Progenitor cell of endocrine pancreas (in vitro differentiated cells): ENCODE measurements at regions not wholly inside any gene's neighbourhood (a gene's known extent, or its start where the extent isn't known, plus 50 kb on each side); places are given as distances from the start of the nearest gene placed in this dataset.

Experiments
- DNase-seq: peaks from one replicate; pipeline ENCODE4 v3.0.0; 2021; ENCODE audit warnings: low spot score; ENCODE audit not compliant: unreplicated experiment
- H3K27ac Mint-ChIP-seq: 2 replicates; pipeline ENCODE4 v1.8.0; 2021; ENCODE audit warnings: mild to moderate bottlenecking, moderate library complexity, mixed read lengths
- H3K27me3 Mint-ChIP-seq: 2 replicates; pipeline ENCODE4 v1.8.0; 2021; ENCODE audit warnings: mixed read lengths
- H3K36me3 Mint-ChIP-seq: 2 replicates; pipeline ENCODE4 v1.8.0; 2022; ENCODE audit warnings: mixed read lengths; ENCODE audit not compliant: insufficient read depth
- H3K4me1 Mint-ChIP-seq: 2 replicates; pipeline ENCODE4 v1.8.0; 2021; ENCODE audit warnings: low read depth, mixed read lengths
- H3K4me3 Mint-ChIP-seq: 2 replicates; pipeline ENCODE4 v1.8.0; 2021; ENCODE audit warnings: low read depth, mild to moderate bottlenecking, moderate library complexity, mixed read lengths
- H3K9me3 Mint-ChIP-seq: 2 replicates; pipeline ENCODE4 v1.8.0; 2021; ENCODE audit warnings: low read depth, mixed read lengths
- TF ChIP-seq, protein P1 (sequence below): fragments of 200-600 bp; sonication (generic); IDR thresholded peaks from one replicate; pipeline ENCODE4 v1.5.0; 2021; ENCODE audit warnings: antibody characterized with exemption, mild to moderate bottlenecking; ENCODE audit not compliant: unreplicated experiment

- Mint-ChIP-seq H3K27me3 (peaks cover 6% of the 10 kb centered on the region), H3K27ac (no peak overlapping the region)
- DNase-seq, result no peak
Observed at GRCh38 chr10:78412605-78413004, 378.9 kb downstream of the RPS24 start.

GRCh38 chr10:78413076-78414055 is 379.7 kb downstream of the RPS24 start:
- Mint-ChIP-seq H3K36me3 (no peaks in the 10 kb centered on the region), H3K27me3 (peaks cover 6% of the 10 kb centered on the region), H3K27ac (no peak overlapping the region), H3K9me3 (peaks cover 6% of the 10 kb centered on the region), H3K4me1 (peaks cover 20% of the 10 kb centered on the region), H3K4me3 (no peak overlapping the region)
- DNase-seq, result no peak
- TF ChIP-seq, protein P1, sequence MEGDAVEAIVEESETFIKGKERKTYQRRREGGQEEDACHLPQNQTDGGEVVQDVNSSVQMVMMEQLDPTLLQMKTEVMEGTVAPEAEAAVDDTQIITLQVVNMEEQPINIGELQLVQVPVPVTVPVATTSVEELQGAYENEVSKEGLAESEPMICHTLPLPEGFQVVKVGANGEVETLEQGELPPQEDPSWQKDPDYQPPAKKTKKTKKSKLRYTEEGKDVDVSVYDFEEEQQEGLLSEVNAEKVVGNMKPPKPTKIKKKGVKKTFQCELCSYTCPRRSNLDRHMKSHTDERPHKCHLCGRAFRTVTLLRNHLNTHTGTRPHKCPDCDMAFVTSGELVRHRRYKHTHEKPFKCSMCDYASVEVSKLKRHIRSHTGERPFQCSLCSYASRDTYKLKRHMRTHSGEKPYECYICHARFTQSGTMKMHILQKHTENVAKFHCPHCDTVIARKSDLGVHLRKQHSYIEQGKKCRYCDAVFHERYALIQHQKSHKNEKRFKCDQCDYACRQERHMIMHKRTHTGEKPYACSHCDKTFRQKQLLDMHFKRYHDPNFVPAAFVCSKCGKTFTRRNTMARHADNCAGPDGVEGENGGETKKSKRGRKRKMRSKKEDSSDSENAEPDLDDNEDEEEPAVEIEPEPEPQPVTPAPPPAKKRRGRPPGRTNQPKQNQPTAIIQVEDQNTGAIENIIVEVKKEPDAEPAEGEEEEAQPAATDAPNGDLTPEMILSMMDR, result no peak

More at GRCh38 chr10:78412605-78413004, 378.9 kb downstream of the RPS24 start:
- H3K4me1 Mint-ChIP-seq, result peaks cover 23% of the 10 kb centered on the region
- H3K9me3 Mint-ChIP-seq, result peaks cover 6% of the 10 kb centered on the region
- H3K4me3 Mint-ChIP-seq, result no peak overlapping the region
- no peaks in the 10 kb centered on the region for H3K36me3 Mint-ChIP-seq
- TF ChIP-seq, protein P1, result no peak

DNA sequence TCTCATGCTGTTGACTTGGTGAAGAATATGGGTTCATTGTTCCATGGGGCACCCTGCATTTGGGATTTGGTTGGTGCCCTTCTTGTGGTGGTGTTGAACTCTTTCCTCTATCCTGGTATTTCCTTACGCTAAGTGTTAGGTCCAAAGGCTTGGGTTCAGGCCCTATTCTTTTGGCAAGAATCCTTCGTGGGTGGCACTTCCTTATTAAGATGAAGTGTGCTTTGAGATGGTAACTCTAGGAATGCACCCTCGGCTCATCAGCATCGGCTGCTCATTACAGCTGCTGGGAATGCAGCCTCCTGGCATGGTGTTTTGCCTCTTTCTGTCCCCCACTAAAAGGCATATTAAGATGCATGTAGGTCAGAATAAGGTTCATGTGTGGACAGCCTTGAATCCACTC is 380.7 kb downstream of the RPS24 start:
- no peak for DNase-seq
- H3K4me1 Mint-ChIP-seq, result peaks cover 20% of the 10 kb centered on the region
- H3K4me3 Mint-ChIP-seq, result no peak overlapping the region
- no peaks in the 10 kb centered on the region for H3K36me3 Mint-ChIP-seq
- H3K9me3 Mint-ChIP-seq, result peaks cover 6% of the 10 kb centered on the region
- TF ChIP-seq, protein P1, result no peak
- peaks cover 6% of the 10 kb centered on the region for H3K27me3 Mint-ChIP-seq
- no peak overlapping the region for H3K27ac Mint-ChIP-seq

DNA sequence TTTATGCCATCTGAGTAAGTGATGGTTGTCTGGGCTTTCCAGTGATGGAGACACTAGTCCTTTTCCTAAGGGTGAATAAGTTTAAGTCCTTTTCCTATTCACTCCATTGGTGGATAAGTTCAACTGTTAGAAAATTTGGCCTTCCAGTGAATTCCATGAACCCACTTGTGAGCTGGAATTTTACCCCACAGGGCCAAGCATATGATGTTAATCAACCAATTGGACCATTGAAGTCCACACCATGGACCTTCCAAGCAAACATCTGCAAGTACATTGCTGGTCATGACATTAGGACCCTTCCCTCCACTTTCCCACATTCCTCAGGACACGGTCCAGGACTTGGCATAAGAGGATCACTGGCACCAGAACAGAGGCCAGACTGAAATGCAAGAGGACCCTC is 381.4 kb downstream of the RPS24 start:
- Mint-ChIP-seq H3K27ac (no peak overlapping the region), H3K36me3 (no peaks in the 10 kb centered on the region), H3K4me1 (peaks cover 20% of the 10 kb centered on the region), H3K4me3 (no peak overlapping the region), H3K9me3 (peaks cover 6% of the 10 kb centered on the region), H3K27me3 (peaks cover 7% of the 10 kb centered on the region)
- TF ChIP-seq, protein P1, result no peak
- DNase-seq, result no peak

GRCh38 chr10:78416031-78417011 is 382.7 kb downstream of the RPS24 start:
- DNase-seq, result no peak
- peaks cover 22% of the 10 kb centered on the region for H3K4me1 Mint-ChIP-seq
- H3K27me3 Mint-ChIP-seq, result peaks cover 18% of the 10 kb centered on the region
- no peak overlapping the region for H3K4me3 Mint-ChIP-seq
- H3K9me3 Mint-ChIP-seq, result peaks cover 6% of the 10 kb centered on the region
- TF ChIP-seq, protein P1, result no peak
- peak overlapping the region; percentile 2 for H3K27ac Mint-ChIP-seq
- H3K36me3 Mint-ChIP-seq, result no peaks in the 10 kb centered on the region
